T-helper 1 cell treated with Interleukin-12 subunit alpha and Interleukin-12 subunit beta and Interleukin-4 antibody, amounts not matched to agents 30 ng/mL and 1 ng/mL, for 36 hours (primary cell): ENCODE measurements at regions not wholly inside any gene's neighbourhood (a gene's known extent, or its start where the extent isn't known, plus 50 kb on each side); places are given as distances from the start of the nearest gene placed in this dataset.

Source experiments
- intact Hi-C: fragments of 100-400 bp; cut with micrococcal nuclease; formaldehyde crosslinking; loops from one replicate; pipeline ENCODE4 v1.15.1; 2024

DNA sequence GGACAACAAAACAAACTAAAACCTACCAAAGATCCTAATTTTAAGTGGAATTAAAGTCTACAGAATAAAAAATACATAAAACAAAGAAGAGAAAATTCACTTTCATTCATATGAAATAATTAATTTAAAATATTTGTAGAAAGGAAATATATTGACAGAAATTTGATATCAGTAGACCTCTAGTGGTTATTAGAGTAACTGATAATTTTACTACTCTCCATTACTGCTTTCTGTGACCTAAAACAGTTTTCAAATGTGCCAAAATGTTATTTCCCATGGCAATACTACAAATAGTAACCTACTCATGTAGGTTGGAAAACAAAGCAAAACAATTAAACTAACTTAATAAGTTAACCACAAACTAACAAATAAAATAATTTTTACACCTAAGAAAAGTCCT, 147.1 kb downstream of the NOL4 start:
- intact Hi-C loops: no loop called here

DNA sequence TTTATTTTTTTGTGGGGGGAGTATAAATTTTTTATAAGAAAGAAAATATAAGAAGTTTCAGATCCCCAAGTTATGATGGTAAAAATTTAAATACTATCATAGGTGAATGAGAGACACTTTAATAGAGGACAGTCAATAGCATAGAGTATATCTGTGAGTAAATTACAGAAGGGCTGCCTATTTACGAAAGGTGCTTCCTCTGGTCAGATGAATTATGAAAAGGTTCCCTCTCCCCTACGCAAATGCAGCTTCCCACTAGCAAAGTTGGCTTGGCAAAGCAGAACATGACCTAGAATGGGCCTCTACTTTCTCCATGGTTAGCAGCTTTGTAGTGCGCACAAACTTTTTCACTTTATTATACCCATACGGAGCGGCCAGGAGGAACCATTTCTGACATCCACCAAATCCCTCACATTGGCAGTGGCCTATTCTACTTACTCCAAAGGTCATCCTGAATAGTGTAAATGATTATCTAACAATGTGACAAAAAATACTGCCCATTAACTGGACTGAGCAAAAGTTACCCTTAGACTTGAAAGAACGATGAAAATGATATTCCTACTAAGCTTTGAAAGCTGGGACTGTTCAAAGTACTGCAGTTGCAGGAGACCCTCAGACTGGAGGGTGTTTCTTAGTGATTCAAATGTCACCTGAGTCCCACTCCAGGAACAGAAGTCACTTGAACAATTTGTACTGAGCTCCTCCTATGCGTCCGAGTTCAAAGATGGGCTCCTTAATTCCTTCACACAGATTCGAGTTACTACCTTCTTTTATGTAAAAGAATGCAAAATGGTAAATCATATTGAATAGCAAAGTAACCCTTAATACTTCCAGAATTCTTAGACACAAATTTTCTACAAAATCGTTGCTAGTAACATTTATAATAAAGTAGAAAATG, 148.5 kb downstream of the NOL4 start:
- intact Hi-C loops: no loop called here

GRCh38 chr18:34061226-34061625, 163.5 kb downstream of the NOL4 start:
- intact Hi-C loops: no loop called here

GRCh38 chr18:34055227-34055626, 169.5 kb downstream of the NOL4 start:
- intact Hi-C loops: no loop called here

DNA sequence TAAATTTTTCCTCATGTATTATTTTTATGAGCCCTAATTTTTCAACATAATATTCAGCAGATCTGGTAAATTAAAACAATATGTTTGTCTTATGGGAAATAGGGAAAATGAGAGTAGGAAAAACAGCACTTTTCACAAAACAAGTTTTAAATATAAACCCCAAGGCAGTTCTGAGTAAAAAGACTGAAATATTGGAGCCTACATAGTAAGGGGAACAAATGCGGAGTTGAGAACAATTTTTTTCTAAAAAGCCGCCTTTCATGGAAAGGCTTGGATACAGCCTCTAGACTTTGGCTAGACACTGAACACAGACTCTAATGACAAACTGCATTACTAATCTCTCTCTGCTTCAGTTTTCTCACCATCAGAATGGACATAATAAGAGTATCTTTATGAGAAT, 174.1 kb downstream of the NOL4 start:
- intact Hi-C loops: no loop called here

GRCh38 chr18:34049511-34049910, 175.2 kb downstream of the NOL4 start:
- intact Hi-C loops: no loop called here

DNA sequence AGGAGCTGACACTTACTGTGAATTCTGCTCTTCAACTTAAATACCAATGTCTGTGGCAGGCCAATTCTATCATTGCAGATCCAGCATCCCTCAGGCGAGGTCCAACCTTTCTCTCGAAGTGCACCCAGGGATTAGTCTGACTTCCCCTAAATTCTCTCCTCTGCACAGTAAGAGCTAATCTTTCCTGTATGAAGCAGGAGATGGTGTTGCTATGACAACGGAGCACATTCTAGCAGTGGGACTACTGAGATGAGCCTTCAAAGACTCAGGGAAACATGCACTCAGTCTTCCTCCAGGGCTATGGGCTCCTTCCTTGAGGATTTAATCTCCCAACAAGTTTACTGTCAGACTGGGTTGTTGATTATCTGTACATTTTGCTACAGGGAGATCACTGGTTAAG, 176.3 kb downstream of the NOL4 start:
- intact Hi-C loops: no loop called here

GRCh38 chr18:34042423-34043146, 182.1 kb downstream of the NOL4 start:
- intact Hi-C loops: no loop called here

GRCh38 chr18:34039611-34040010, 185.1 kb downstream of the NOL4 start:
- intact Hi-C loops: no loop called here

DNA sequence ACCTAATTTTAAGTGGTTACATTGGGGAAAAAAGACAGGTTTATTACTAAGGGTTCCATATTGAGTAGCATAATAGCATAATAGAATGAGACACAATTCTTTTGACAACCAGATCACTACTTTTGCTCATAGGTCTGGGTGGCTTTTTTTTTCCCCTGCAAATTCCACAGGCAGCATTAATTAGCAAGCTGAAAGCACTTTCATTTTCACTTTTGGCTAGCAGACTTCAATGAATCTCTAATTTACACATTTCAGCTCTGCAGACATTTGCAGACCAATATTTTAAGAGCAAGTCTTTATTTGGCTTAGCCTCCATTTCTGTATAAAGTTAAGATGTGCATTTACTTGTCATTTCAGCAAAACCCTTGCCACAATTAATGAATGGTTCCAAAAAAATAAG, 185.5 kb downstream of the NOL4 start:
- intact Hi-C loops: no loop called here

GRCh38 chr18:34038086-34038485, 186.6 kb downstream of the NOL4 start:
- intact Hi-C loops: no loop called here

GRCh38 chr18:34033968-34034367, 190.7 kb downstream of the NOL4 start:
- intact Hi-C loops: no loop called here

DNA sequence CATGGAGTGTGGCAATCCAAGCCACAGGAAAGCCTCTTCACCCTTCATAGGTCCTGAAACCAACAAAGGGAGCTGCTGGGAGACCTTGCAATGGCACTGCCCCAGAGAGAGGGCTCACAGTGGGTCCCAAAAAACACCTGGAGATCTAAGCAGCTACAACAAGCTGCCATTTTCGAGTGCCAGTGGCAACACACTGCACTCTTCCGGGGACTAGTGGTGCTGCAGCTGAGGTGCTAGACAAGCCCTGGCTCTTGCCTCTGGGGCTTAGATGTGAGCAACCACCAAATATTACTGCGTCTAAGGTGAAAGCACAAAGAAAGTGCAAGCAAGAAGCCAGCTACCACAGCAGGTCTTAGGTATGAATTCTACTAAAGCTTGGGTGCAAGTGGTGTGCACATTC, 192.9 kb downstream of the NOL4 start:
- intact Hi-C loops: no loop called here

DNA sequence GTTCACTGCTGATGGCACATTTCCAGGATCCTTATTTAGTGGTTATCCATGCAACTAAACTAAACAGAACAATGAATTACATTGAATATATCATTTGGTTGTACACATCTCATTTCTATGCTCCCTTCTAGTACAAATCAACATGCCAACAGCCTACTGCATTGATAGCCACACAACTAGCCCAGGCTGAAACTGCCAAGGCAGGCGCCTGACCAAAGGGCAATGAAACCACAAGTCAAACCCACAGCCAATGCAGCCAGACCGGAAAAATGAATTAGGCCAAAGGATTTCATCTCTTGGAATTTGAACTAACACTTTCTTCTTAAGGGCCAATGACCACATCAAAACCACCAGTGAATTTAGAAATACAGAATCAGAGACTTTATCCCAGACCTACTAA, 196.4 kb downstream of the NOL4 start:
- intact Hi-C loops: no loop called here

DNA sequence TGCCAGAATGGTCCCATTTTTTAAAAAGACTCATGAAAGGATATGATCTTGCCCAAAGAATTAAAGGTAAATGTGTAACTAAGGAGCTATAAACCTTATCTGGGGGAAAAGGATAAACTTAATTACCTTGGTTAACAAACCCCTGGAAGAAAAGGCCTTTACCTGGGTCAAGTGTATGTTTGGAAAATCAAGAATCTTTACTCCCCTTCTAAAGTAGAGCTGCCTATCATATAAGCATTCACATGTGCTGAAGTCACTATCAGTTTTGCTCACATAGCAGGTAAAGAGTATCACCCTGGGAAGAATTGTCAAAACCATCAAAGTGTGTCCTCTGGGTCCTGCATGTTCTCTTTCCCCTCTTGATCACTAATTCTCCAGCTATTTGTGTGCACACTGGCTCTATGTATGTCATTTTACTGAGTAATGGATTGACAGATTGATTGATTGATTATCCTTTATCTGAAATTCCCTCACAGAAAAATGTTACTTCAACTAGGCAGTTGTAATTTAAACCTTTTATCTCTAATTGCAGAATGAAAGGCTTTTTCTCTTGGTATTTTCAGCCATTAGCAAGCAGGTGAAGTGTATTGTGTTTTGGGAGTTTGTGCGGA, 199.4 kb downstream of the NOL4 start:
- intact Hi-C loops: no loop called here

GRCh38 chr18:34023471-34023870, 201.2 kb downstream of the NOL4 start:
- intact Hi-C loops: no loop called here

DNA sequence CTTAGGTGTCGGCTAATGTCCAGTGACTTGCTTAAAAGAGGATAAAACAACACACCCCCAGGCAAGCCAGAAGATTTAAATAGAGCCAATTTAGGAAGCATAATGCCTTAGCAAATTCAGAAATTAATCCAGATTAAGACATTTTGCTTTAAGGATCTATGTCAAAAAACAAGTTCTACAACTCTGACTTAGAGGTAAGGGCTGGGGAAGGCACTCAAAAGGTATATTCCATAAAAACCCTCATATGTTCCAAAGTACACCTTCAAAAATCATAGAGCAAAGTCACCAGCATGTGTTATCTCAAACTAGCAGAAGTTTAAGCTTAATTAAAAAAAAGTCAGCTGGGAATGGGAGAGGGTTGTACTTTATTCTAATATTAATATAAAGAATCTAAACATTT, 206.4 kb downstream of the NOL4 start:
- intact Hi-C loops: no loop called here

DNA sequence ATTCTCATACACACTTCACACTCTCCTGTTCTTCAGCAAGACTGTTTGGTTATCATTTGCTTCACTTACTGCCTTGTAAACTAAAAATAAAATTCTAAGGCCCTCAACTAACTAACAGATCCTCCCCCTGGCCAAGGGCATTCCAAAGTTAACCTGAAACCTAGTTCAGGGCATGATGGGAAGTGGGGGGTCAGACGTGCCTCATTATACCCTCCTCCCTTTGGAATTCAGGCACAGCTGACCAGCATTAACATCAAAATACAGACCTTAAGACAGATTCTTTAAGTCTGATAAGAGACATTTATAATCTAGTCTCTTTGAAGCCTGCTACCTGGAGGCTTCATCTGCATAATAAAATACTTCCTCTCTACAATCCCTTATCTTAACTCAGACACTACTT, 221.0 kb downstream of the NOL4 start:
- intact Hi-C loops: no loop called here

- intact Hi-C loops: no loop called here
Observed at GRCh38 chr18:34002130-34002529, 222.6 kb downstream of the NOL4 start.

DNA sequence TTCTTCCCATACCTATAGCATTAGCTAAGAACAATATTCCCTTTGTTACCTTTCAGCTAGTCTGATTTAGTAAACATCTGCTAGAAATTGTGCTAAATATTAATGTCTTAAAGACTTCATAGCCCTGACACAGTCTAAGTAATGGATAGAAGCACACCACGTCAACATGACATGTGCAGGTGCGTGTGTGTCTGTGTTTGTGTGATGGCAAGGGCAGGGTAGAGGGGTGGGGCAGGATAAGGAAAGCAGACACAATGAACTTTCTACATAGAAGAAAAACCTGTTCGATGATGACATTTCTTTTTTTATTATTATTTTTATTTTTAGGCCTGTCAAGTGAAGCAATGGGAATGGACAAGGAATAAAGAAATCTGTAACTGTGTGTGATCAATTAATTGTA, 223.3 kb downstream of the NOL4 start:
- intact Hi-C loops: no loop called here

DNA sequence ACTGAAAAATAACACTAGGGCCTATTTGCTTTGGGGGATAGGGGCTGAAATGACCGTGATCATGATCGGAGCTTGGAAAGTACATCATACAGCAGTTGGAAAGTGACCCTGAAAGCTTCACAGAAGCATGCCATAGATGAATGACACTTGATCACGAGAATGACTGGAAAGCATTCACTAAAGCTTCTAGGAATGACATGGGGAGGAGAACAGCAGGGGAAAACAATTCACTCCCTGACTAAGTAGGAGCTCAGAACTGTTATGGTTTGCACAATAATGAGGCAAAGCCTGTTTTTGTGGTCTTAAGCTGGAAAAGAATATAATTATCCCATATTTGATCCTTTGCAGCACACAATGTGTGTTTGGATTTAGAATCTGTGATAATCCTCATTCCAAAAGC, 237.5 kb downstream of the NOL4 start:
- intact Hi-C loops: no loop called here

DNA sequence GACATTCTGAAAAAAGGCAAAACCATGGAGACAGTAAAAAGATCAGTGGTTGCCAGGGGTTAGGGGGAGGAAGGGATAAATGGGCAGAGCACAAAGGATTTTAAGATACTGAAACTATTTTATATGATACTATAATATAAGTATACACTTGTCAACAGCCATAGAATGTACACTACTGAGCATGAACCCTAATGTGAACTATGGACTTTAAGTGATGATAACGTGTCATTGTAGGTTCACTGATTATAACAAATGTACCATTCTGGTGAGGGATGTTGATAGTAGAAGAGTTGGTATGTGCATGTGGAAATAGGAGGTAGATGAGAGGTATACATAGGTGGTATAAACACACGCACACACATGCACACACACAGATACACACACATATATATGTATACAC, 241.6 kb downstream of the NOL4 start:
- intact Hi-C loops: no loop called here
